ENCODE measurements at regions not wholly inside any gene's neighbourhood (a gene's known extent, or its start where the extent isn't known, plus 50 kb on each side); places are given as distances from the start of the nearest gene placed in this dataset.
"Not testable (repeated sequence)": the region's sequence is repeated elsewhere in the genome, so short reads cannot be mapped to it uniquely, and the experiment has no call there.

- H3K9me3 ChIP-seq (ENCODE audit: control insufficient read depth in 4 of 4, low read length in 3 of 4): no peaks in the 10 kb centered on the region
- no peak for DNase-seq (ENCODE audit: low spot score)
- TF ChIP-seq EGR1 (IDR thresholded peaks at IDR 0.05; ENCODE audit: low read depth in 2 of 2): no peak
- TF ChIP-seq NR2F2 (IDR thresholded peaks at IDR 0.05): no peak
- no peak for TF ChIP-seq SP1 (IDR thresholded peaks at IDR 0.05)
- no peak for TF ChIP-seq FOXA2 (IDR thresholded peaks at IDR 0.05)
- TF ChIP-seq FOXA1 (IDR thresholded peaks at IDR 0.05): no peak
- TF ChIP-seq HNF4G (IDR thresholded peaks at IDR 0.05): no peak
- no peak for TF ChIP-seq RXRA (IDR thresholded peaks at IDR 0.05)
- TF ChIP-seq, protein P1, sequence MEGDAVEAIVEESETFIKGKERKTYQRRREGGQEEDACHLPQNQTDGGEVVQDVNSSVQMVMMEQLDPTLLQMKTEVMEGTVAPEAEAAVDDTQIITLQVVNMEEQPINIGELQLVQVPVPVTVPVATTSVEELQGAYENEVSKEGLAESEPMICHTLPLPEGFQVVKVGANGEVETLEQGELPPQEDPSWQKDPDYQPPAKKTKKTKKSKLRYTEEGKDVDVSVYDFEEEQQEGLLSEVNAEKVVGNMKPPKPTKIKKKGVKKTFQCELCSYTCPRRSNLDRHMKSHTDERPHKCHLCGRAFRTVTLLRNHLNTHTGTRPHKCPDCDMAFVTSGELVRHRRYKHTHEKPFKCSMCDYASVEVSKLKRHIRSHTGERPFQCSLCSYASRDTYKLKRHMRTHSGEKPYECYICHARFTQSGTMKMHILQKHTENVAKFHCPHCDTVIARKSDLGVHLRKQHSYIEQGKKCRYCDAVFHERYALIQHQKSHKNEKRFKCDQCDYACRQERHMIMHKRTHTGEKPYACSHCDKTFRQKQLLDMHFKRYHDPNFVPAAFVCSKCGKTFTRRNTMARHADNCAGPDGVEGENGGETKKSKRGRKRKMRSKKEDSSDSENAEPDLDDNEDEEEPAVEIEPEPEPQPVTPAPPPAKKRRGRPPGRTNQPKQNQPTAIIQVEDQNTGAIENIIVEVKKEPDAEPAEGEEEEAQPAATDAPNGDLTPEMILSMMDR (IDR thresholded peaks at IDR 0.05; ENCODE audit: low read depth, low read length, missing input control): no peak
- TF ChIP-seq YY1 (IDR thresholded peaks at IDR 0.05): no peak
- no peak for TF ChIP-seq RAD21 (IDR thresholded peaks at IDR 0.05)
- no peak for TF ChIP-seq ATF3 (IDR thresholded peaks at IDR 0.05)
- TF ChIP-seq HNF4A (conservative IDR thresholded peaks at IDR 0.05): no peak
- TF ChIP-seq, protein P2, sequence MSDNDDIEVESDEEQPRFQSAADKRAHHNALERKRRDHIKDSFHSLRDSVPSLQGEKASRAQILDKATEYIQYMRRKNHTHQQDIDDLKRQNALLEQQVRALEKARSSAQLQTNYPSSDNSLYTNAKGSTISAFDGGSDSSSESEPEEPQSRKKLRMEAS (IDR thresholded peaks at IDR 0.05): no peak
- TF ChIP-seq REST (IDR thresholded peaks at IDR 0.05): no peak
- TF ChIP-seq TAF1 (conservative IDR thresholded peaks at IDR 0.05): no peak
- no peak for TF ChIP-seq JUND (IDR thresholded peaks at IDR 0.05)
- no peak for TF ChIP-seq ZBTB33 (IDR thresholded peaks at IDR 0.05)
Observed at GRCh38 chr20:53818457-53819177, 225.0 kb upstream of the ZNF217 start.

GRCh38 chr20:53817513-53817912 is 223.9 kb upstream of the ZNF217 start:
- not testable (repeated sequence) for H3K27ac ChIP-seq (ENCODE audit: low read depth in 1 of 2, low read length in 2 of 2); H3K4me3 ChIP-seq (ENCODE audit: low read depth in 1 of 3, low read length in 3 of 3); H3K27me3 ChIP-seq (ENCODE audit: control insufficient read depth in 4 of 4, insufficient read depth in 4 of 4, low read length in 3 of 4); DNase-seq (ENCODE audit: low spot score); H3K36me3 ChIP-seq (ENCODE audit: control insufficient read depth in 4 of 4, insufficient read depth in 3 of 4, low read depth in 1 of 4, low read length in 3 of 4); H3K4me1 ChIP-seq (ENCODE audit: control insufficient read depth in 4 of 4, insufficient read depth in 4 of 4, low read length in 3 of 4); H3K9ac ChIP-seq (ENCODE audit: low read depth in 1 of 2, low read length in 2 of 2); H3K9me3 ChIP-seq (ENCODE audit: control insufficient read depth in 4 of 4, low read length in 3 of 4)
- WGBS: 98% methylated on average over 7 of the region's 7 CpGs

More at GRCh38 chr20:53818457-53819177, 225.0 kb upstream of the ZNF217 start:
- Histone ChIP-seq H3K36me3 (ENCODE audit: control insufficient read depth in 4 of 4, insufficient read depth in 3 of 4, low read depth in 1 of 4, low read length in 3 of 4) (no peaks in the 10 kb centered on the region), H3K4me1 (ENCODE audit: control insufficient read depth in 4 of 4, insufficient read depth in 4 of 4, low read length in 3 of 4) (peaks cover 0 to 4% (median 0%) of the 10 kb centered on the region in 4 donors), H3K27ac (ENCODE audit: low read depth in 1 of 2, low read length in 2 of 2) (no peak overlapping the region), H3K4me3 (ENCODE audit: low read depth in 1 of 3, low read length in 3 of 3) (no peak overlapping the region), H3K27me3 (ENCODE audit: control insufficient read depth in 4 of 4, insufficient read depth in 4 of 4, low read length in 3 of 4) (no peaks in the 10 kb centered on the region), H3K9ac (ENCODE audit: low read depth in 1 of 2, low read length in 2 of 2) (no peak overlapping the region)

All from liver (tissue), 8 donors.